ENCODE measurements at regions not wholly inside any gene's neighbourhood (a gene's known extent, or its start where the extent isn't known, plus 50 kb on each side); places are given as distances from the start of the nearest gene placed in this dataset.

DNA sequence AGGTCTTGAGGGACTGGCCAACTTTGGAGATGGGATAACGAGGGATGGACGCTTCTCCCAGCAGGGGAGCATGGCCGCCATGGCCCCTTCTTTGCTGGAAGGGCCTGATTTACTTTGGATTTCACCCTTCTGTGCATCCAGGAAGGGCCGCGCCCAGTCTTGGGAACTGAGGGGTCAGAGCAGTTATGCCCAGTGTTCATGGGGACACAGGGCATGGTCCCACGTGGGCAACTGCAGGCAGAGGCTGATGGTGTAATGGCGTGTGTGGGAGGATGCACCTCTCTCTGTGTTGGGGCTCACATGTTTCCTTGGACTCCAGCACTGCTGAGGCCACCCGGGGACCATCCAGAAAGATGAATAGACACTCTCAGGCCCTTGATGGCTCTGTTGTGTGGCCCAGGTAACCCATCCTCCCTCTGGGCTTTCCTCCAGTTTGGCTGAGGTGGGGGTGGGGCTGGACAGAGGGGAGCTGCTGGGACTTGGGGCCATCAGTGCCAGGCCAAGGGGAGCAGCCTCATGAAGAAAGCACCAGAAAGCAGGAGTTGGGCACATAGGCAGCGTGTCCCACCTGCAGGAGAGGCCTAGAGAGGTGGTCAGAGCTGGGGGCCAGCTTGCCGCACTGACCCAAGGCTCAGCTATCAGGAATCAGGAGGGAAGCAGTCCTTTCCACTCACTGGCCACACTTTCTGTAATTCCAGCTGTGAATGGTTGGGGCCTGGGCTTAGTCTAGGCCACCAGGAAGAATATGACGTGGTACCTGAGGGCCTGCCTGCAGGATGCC lies 1033.9 kb downstream of the TBC1D22A start:
- Histone ChIP-seq H3K27me3 (no peaks in the 10 kb centered on the region), H3K27ac (no peak overlapping the region), H3K36me3 (no peaks in the 10 kb centered on the region), H3K4me3 (no peak overlapping the region), H3K9me3 (no peaks in the 10 kb centered on the region), H3K4me1 (no peaks in the 10 kb centered on the region)
- DNase-seq: no peak
- no peak for TF ChIP-seq POLR2A (IDR thresholded peaks at IDR 0.05)
- TF ChIP-seq, protein P1, sequence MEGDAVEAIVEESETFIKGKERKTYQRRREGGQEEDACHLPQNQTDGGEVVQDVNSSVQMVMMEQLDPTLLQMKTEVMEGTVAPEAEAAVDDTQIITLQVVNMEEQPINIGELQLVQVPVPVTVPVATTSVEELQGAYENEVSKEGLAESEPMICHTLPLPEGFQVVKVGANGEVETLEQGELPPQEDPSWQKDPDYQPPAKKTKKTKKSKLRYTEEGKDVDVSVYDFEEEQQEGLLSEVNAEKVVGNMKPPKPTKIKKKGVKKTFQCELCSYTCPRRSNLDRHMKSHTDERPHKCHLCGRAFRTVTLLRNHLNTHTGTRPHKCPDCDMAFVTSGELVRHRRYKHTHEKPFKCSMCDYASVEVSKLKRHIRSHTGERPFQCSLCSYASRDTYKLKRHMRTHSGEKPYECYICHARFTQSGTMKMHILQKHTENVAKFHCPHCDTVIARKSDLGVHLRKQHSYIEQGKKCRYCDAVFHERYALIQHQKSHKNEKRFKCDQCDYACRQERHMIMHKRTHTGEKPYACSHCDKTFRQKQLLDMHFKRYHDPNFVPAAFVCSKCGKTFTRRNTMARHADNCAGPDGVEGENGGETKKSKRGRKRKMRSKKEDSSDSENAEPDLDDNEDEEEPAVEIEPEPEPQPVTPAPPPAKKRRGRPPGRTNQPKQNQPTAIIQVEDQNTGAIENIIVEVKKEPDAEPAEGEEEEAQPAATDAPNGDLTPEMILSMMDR (IDR thresholded peaks at IDR 0.05): no peak
- 79 to 91% methylated on average over 6 to 10 of the region's 11 CpGs for WGBS, 2 donors
- intact Hi-C loops (cut with DNase I): no loop called here

DNA sequence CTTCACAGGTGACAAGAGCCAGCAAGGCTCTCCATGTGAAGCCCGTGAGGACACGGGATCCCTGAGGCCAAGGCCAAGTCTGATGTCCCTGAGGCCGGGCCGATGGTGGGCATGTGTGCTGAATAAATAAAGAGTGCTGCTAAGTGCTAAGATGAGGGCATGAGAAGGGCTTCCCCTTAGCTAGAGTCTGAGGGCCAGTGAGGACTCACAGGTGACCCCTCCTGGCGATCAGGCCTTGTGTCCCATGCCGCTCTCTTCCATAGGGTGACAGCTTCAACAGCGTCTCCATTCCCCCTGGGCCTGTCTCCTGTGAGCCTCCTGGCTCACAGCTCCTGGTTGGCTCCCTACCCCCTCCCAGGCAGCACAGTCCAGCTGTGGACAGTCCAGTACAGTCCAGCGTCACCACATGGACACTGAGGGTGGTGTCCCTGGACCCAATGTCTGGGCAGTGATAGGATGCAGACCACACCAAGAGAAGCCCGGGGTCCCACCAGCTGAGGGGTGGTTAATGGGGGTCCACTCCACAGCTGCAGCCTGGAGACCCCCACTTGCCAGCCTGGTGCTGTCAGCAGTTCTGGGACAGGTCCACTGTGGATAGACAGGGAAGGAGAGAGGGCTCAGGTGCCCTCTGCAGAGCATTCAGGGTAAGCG lies 1033.2 kb downstream of the TBC1D22A start:
- DNase-seq: no peak
- intact Hi-C loops (cut with DNase I): no loop called here
- no peak overlapping the region for H3K27ac ChIP-seq

DNA sequence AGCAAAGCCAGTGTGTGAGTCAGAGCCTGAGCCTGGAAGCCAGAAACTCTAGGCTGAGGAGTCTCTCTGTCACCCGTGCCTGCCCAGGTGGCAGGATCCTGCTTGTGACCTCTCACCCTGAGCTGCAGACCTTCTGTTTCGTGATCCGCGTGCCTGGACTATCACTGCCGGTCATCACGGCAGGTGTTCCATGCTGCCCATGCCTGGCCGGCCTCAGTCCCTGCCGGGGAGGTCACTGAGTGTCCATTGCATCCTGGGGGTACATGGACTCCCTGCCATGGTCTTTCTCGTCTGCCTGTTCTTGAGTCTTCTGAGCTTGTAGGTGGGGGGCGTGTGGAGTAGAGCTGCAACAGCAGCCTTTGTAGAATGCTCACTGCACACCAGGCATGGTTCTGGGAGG lies 1032.4 kb downstream of the TBC1D22A start:
- H3K9me3 ChIP-seq: no peaks in the 10 kb centered on the region
- no peaks in the 10 kb centered on the region for H3K36me3 ChIP-seq
- H3K27ac ChIP-seq: no peak overlapping the region
- no peak for DNase-seq
- TF ChIP-seq, protein P1 (IDR thresholded peaks at IDR 0.05): no peak
- TF ChIP-seq POLR2A (IDR thresholded peaks at IDR 0.05): no peak
- intact Hi-C loops (cut with DNase I): no loop called here
- H3K4me1 ChIP-seq: no peaks in the 10 kb centered on the region
- whole genome bisulfite sequencing, 2 donors: 74 to 86% methylated on average over 6 to 8 of the region's 10 CpGs
- no peak overlapping the region for H3K4me3 ChIP-seq
- H3K27me3 ChIP-seq: no peaks in the 10 kb centered on the region

More for the DNA sequence above, 1033.2 kb downstream of the TBC1D22A start:
- no peaks in the 10 kb centered on the region for H3K9me3 ChIP-seq
- TF ChIP-seq, protein P1 (IDR thresholded peaks at IDR 0.05): no peak
- TF ChIP-seq POLR2A (IDR thresholded peaks at IDR 0.05): no peak
- no peaks in the 10 kb centered on the region for H3K27me3 ChIP-seq
- no peaks in the 10 kb centered on the region for H3K36me3 ChIP-seq
- 67 to 73% methylated on average over 3 to 7 of the region's 10 CpGs for WGBS, 2 donors
- H3K4me3 ChIP-seq: no peak overlapping the region
- no peaks in the 10 kb centered on the region for H3K4me1 ChIP-seq

DNA sequence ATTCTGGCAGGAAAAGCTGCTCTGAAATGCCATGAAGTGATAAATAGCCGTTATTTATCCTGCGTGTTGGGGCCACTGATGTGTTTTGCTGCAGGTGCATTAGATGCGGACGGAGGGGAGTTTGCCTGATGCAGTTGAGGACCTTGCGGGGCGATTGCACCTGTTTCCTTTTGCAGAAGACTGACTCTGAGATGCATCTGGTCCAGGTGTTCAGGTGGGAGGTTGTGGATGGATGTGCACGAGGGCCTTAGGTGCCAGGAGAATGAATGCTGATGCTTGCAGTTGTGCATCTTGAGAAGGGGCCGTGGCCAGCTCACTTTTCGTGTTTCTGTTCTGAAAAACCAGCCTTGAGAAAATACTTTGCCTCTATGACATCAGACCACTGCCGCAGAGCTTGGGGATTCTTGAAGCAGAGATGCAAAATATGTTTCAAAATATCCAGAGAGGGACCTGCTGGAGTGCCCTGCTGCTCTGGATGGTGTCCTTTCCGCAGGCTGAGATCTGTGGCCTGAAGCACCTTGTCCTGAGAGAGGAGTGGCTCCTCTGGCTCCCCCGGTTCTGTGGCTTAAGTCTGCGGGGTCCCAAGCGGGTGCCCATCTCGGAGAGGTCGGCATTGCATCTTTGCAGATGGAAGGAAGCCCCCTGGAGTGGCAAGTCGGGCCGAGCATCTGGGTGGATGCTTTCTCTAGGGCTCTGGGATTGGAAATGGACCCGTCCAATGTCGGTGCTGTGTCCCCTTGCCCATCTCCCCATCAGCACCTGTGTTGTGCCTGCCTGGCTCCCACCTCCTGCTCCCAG lies 1031.1 kb downstream of the TBC1D22A start:
- DNase-seq: no peak
- Histone ChIP-seq H3K36me3 (no peaks in the 10 kb centered on the region), H3K4me1 (peaks cover 0 to 3% (median 0%) of the 10 kb centered on the region in 3 donors), H3K4me3 (no peak overlapping the region), H3K27me3 (peaks cover 0 to under 1% (median 0%) of the 10 kb centered on the region in 4 donors), H3K27ac (no peak overlapping the region), H3K9me3 (no peaks in the 10 kb centered on the region)
- 84 to 85% methylated on average over 19 to 20 of the region's 20 CpGs for WGBS, 2 donors
- intact Hi-C loops (cut with DNase I): loop anchor here (2.0 kb wide), 1 partner anchor 35 kb away; no protein-coding TSS in a partner anchor
- no peak for TF ChIP-seq POLR2A (IDR thresholded peaks at IDR 0.05)
- TF ChIP-seq, protein P1 (IDR thresholded peaks at IDR 0.05): no peak

Data from esophagus squamous epithelium (tissue), 5 donors.